ENCODE measurements at regions not wholly inside any gene's neighbourhood (a gene's known extent, or its start where the extent isn't known, plus 50 kb on each side); places are given as distances from the start of the nearest gene placed in this dataset.

- H4K20me1 ChIP-seq (ENCODE audit: insufficient read depth, low read length, poor library complexity, severe bottlenecking), result no peaks in the 10 kb centered on the region
- TF ChIP-seq EZH2phosphoT487 (IDR thresholded peaks at IDR 0.05; ENCODE audit: borderline replicate concordance), result no peak
- no peak for TF ChIP-seq CTCF (conservative IDR thresholded peaks at IDR 0.05; ENCODE audit: low read length)
Measured at GRCh38 chr10:57320416-57320815, 947.3 kb downstream of the IPMK start.

GRCh38 chr10:57314046-57314445 lies 953.0 kb upstream of the ZWINT start:
- Histone ChIP-seq H3K9me2 (replicated peaks; ENCODE audit: low read depth, low read length) (no peaks in the 10 kb centered on the region), H3K4me2 (ENCODE audit: low read depth, low read length, poor library complexity, severe bottlenecking) (no peak overlapping the region), H3F3A (ENCODE audit: low read depth) (no peaks in the 10 kb centered on the region), H3K9me3 (ENCODE audit: insufficient read depth, low read depth, low read length) (no peaks in the 10 kb centered on the region), H2AFZ (ENCODE audit: low read length) (no peak overlapping the region), H3K4me3 (ENCODE audit: low read length, poor library complexity, severe bottlenecking) (no peak overlapping the region), H4K20me1 (ENCODE audit: insufficient read depth, low read length, poor library complexity, severe bottlenecking) (no peaks in the 10 kb centered on the region), H3K27me3 (ENCODE audit: insufficient read depth, low read length, poor library complexity, severe bottlenecking) (no peaks in the 10 kb centered on the region), H3K4me1 (ENCODE audit: insufficient read depth, low read length, poor library complexity, severe bottlenecking) (no peaks in the 10 kb centered on the region), H3K36me3 (ENCODE audit: insufficient read depth, low read length) (no peaks in the 10 kb centered on the region), H3K79me2 (ENCODE audit: insufficient read depth, low read length) (no peaks in the 10 kb centered on the region), H3K9ac (ENCODE audit: low read depth, low read length, poor library complexity, severe bottlenecking) (no peak overlapping the region)
- no peak for TF ChIP-seq CTCF (conservative IDR thresholded peaks at IDR 0.05; ENCODE audit: low read length)
- no peak for TF ChIP-seq EZH2phosphoT487 (IDR thresholded peaks at IDR 0.05; ENCODE audit: borderline replicate concordance)

More at GRCh38 chr10:57320416-57320815, 947.3 kb downstream of the IPMK start:
- Histone ChIP-seq H3K9me3 (ENCODE audit: insufficient read depth, low read depth, low read length) (no peaks in the 10 kb centered on the region), H2AFZ (ENCODE audit: low read length) (no peak overlapping the region), H3K9me2 (replicated peaks; ENCODE audit: low read depth, low read length) (no peaks in the 10 kb centered on the region), H3K4me3 (ENCODE audit: low read length, poor library complexity, severe bottlenecking) (no peak overlapping the region), H3K4me1 (ENCODE audit: insufficient read depth, low read length, poor library complexity, severe bottlenecking) (no peaks in the 10 kb centered on the region), H3F3A (ENCODE audit: low read depth) (no peaks in the 10 kb centered on the region), H3K36me3 (ENCODE audit: insufficient read depth, low read length) (no peaks in the 10 kb centered on the region), H3K79me2 (ENCODE audit: insufficient read depth, low read length) (no peaks in the 10 kb centered on the region), H3K9ac (ENCODE audit: low read depth, low read length, poor library complexity, severe bottlenecking) (no peak overlapping the region), H3K27me3 (ENCODE audit: insufficient read depth, low read length, poor library complexity, severe bottlenecking) (no peaks in the 10 kb centered on the region), H3K4me2 (ENCODE audit: low read depth, low read length, poor library complexity, severe bottlenecking) (no peak overlapping the region)

- no peak for TF ChIP-seq CTCF (conservative IDR thresholded peaks at IDR 0.05; ENCODE audit: low read length)
- no peak for TF ChIP-seq EZH2phosphoT487 (IDR thresholded peaks at IDR 0.05; ENCODE audit: borderline replicate concordance)
- Histone ChIP-seq H3K4me2 (ENCODE audit: low read depth, low read length, poor library complexity, severe bottlenecking) (no peak overlapping the region), H3K9me3 (ENCODE audit: insufficient read depth, low read depth, low read length) (no peaks in the 10 kb centered on the region), H3K9me2 (replicated peaks; ENCODE audit: low read depth, low read length) (no peaks in the 10 kb centered on the region), H3K4me3 (ENCODE audit: low read length, poor library complexity, severe bottlenecking) (no peak overlapping the region), H3K9ac (ENCODE audit: low read depth, low read length, poor library complexity, severe bottlenecking) (no peak overlapping the region), H4K20me1 (ENCODE audit: insufficient read depth, low read length, poor library complexity, severe bottlenecking) (no peaks in the 10 kb centered on the region), H3K36me3 (ENCODE audit: insufficient read depth, low read length) (no peaks in the 10 kb centered on the region), H2AFZ (ENCODE audit: low read length) (no peak overlapping the region), H3K27me3 (ENCODE audit: insufficient read depth, low read length, poor library complexity, severe bottlenecking) (no peaks in the 10 kb centered on the region), H3K4me1 (ENCODE audit: insufficient read depth, low read length, poor library complexity, severe bottlenecking) (no peaks in the 10 kb centered on the region), H3K79me2 (ENCODE audit: insufficient read depth, low read length) (no peaks in the 10 kb centered on the region), H3F3A (ENCODE audit: low read depth) (no peaks in the 10 kb centered on the region)
Measured at GRCh38 chr10:57303566-57303965, 942.5 kb upstream of the ZWINT start.
